Erythroblast (primary cell): ENCODE measurements at regions not wholly inside any gene's neighbourhood (a gene's known extent, or its start where the extent isn't known, plus 50 kb on each side); places are given as distances from the start of the nearest gene placed in this dataset.

Experiments
- GATA1 ChIP-seq: IDR thresholded peaks from 2 replicates; pipeline ENCODE4 v1.6.1; 2011; ENCODE audit warnings: low read depth, mild to moderate bottlenecking, control low read depth, low read length, moderate library complexity
- POLR2A ChIP-seq: IDR thresholded peaks from 2 replicates; pipeline ENCODE4 v1.6.1; 2011; ENCODE audit warnings: mild to moderate bottlenecking, low read length

DNA sequence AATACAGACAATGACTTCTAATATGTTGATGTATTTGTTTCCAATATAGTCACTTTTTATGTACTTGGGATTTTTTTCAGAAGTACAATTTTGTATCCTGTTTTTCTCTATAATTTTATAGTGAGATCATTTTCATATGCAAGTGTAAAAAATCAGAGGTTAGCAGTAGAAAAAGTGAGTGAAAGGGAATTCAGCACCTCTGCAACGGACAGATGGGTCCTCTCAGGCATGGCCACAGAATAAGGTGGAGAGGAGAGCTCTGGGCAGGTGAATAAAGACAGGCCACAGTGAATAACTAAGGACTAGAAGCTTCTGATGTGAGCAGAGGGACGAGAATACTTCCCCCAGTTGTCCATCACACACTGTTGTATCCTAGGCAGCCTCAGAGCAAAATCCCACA is 210.1 kb upstream of the CNR1 start:
- TF ChIP-seq POLR2A, result no peak
- TF ChIP-seq GATA1, result no peak
